Left cardiac atrium (tissue), 4 donors: ENCODE measurements at regions not wholly inside any gene's neighbourhood (a gene's known extent, or its start where the extent isn't known, plus 50 kb on each side); places are given as distances from the start of the nearest gene placed in this dataset.
A peak's percentile ranks its signal among the peaks of the same experiment; 100 is the strongest.

ENCODE experiments used
- ATAC-seq, 2 donors: fragments of 200-7000 bp; cut with Tn5 transposase; one replicate each; pipeline ENCODE4 v1.9.1; 2020; ENCODE audit warnings: mild to moderate bottlenecking in 2 of 2, moderate library complexity in 2 of 2
- DNase-seq: peaks from one replicate; pipeline ENCODE4 v3.0.0-alpha.2; 2020
- intact Hi-C, 2 donors: fragments of 100-400 bp; cut with DNase I; formaldehyde crosslinking; loops; one replicate each; pipeline versions ENCODE4 v1.14.1 to v1.15.1; 2022 to 2023
- donor health status: DM: no; HTN: yes; CAD: no.
- donor health status: DM: no; HTN: yes; CAD: no; lungs with severe emphysema.
- donor health status: DM: yes; HTN: yes; CAD: no.
- donor health status: Dilated cardiomyopathy.

DNA sequence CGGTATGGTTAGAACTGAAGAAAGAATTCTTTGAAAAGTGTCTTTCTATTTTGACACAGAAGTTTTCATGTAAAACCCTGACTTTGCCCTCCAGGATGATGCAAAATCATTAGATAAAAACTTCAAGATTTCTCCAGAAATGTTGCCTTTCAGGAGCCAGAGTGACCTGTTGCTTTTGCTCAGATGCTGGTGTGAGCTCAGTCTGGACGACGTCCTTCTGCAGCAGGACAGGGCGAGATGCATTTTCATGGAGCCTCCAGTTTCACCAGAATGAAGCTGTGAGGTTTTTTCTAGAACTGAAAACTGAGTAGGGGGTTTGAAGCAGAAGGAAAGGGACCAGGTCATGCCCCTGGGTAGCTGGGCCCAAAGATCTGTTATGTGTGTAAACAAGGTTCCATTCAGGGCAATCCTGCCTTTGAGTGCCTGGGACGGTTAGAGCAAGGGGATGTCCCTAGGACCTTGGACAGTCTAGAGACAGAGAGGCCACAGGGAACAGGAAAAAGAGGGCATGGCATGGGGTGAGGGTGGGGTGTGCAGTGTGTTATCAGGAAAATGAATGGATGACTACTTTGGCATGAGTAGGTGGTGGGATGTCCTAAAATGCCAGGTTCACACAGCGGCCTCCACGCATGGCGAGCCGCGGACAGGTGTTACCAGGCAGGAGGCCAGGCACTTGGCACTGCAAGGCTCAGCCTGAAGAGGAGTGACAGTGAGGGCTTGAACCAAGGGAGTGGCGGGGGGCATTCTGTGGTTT is 356.3 kb downstream of the CXCL12 start:
- ATAC-seq (no peak), DNase-seq (no peak)
- intact Hi-C loops, result no loop called here

DNA sequence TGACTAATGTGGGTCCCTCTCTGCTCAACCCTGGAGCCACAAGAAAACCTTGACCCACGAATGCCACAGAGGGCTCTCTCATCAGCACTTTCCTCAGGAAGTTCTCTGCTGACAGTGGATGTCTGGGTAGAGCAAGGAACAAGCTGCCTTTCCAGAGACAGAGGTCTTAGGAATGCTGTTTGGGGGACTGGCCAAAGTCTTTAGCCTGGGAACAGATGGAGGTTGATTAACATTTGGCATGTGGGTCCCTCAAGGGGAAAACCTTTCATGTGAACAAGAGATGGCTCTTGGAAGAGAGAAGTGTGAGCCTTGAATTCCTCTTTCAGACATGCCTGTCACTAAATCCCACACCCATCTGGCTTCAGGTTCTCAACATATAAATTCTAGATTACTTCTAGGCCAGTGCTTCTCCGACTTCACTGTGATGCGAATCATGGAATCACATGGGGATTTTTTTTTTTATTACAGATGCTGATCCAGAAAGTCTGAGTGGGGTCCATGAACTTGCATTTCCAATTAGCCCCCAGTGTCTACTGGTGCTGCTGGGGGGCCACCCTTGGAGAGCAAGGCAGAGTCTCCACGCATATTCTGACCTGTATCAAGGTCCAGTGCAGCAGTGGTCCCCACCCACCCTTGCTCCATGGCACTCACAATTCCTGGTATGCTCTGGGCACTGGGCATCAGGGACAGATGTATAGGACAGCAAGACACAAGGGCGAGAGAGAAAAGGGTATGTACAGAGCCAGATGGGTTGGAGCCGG is 360.4 kb downstream of the CXCL12 start:
- no peak for DNase-seq
- no peak for ATAC-seq
- intact Hi-C loops, result no loop called here

- intact Hi-C loops, result no loop called here
- ATAC-seq, result no peak
- DNase-seq, result no peak
Observed at GRCh38 chr10:44023517-44023916, 361.4 kb downstream of the CXCL12 start.

DNA sequence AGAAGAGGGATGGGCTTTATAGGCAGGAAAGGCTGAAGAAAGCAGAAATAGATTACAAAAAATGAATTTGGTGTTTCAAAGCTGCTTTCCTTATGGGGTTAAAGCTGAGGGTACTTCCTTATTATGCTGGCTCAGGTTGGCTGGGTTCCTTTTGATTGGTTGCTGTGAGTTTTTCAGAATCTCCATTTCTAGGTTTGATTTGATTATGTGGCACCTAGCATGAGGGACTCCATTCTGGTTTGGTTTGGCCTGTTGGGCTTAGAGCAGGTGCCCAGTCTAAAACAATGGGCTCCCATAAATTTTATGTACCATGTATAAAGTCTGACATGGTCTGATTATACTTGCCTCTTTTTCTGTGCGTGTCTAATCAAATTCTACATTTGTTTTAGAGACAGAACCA is 362.7 kb downstream of the CXCL12 start:
- DNase-seq, result no peak
- intact Hi-C loops, result no loop called here
- ATAC-seq, result no peak

GRCh38 chr10:44020322-44021111 is 364.4 kb downstream of the CXCL12 start:
- intact Hi-C loops, result no loop called here
- ATAC-seq, result peak; percentile 67 to 71
- no peak for DNase-seq

GRCh38 chr10:44017483-44018145 is 367.3 kb downstream of the CXCL12 start:
- intact Hi-C loops, result no loop called here
- DNase-seq (no peak), ATAC-seq (peak in 1 of 2 donors; percentile 51)

GRCh38 chr10:44016589-44017482 is 368.1 kb downstream of the CXCL12 start:
- DNase-seq (no peak), ATAC-seq (peak; percentile 60 to 78)
- intact Hi-C loops, result no loop called here

- ATAC-seq (no peak), DNase-seq (no peak)
- intact Hi-C loops, result no loop called here
Observed at GRCh38 chr10:44015702-44016500, 367.2 kb upstream of the ZNF32 start.

GRCh38 chr10:44014644-44015250 is 366.1 kb upstream of the ZNF32 start:
- intact Hi-C loops, result no loop called here
- no peak for DNase-seq
- no peak for ATAC-seq

DNA sequence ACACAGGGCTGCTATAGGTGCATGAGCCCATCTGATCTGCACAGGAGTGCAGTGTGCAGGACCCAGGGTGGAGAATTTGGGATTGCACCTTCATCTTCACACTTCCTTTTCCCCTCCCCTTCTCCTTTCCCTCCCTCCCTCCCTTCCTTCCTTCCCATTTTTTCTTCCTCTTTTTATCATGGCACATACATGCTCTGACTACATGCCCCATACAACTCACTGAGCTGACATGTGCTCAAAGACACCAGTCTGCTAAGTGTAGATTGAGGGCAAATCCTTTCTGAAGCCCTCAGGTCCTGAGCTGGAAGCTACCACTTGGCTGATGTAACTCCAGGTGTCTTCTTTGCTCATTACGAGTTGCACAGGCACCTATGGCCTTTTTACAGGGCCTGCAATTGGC is 365.3 kb upstream of the ZNF32 start:
- DNase-seq (no peak), ATAC-seq (no peak)
- intact Hi-C loops, result no loop called here

GRCh38 chr10:44012921-44013320 is 364.2 kb upstream of the ZNF32 start:
- ATAC-seq, result no peak
- intact Hi-C loops, result no loop called here
- DNase-seq, result no peak

GRCh38 chr10:44011603-44011981 is 362.9 kb upstream of the ZNF32 start:
- no peak for DNase-seq
- ATAC-seq, result no peak
- intact Hi-C loops, result no loop called here

- peak; percentile 32 for DNase-seq
- intact Hi-C loops, result no loop called here
- peak; percentile 77 to 79 for ATAC-seq
Observed at GRCh38 chr10:44010873-44011602, 362.4 kb upstream of the ZNF32 start.

DNA sequence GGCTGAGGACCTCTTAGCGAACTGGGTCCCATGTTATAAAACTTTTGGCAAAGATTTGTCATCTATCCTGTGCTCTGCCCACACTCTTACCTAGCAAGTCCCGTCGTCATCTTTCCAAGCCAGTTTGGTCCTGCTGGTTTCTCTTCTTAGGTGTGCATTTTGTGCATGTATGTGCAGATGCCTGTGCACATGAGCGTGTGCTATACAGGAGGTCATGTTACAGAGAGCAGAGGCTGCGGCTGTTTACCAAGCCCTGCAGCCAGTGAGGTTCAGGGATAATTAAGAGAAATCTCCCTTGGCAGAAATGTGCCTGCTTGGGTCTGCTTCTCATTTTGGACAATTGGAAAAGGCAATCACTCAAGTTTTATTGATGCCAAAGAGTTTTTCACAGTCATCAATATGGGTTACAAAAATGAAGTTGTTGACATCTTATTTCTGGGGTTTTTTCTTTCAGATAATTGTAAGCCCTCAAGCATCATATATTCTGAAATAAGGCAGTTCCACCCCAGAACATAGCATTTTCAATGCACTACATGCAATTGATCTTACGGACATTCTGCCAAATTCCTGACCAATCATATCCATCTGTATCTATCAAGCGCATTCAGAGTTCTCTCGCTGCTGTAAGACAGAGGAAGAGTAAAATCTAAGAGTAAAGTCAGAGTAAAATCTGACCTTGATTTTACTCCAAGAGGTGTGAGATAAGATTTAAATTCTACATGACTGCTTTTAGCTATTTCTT is 361.4 kb upstream of the ZNF32 start:
- intact Hi-C loops, result no loop called here
- ATAC-seq, result no peak
- DNase-seq, result no peak

- intact Hi-C loops, result no loop called here
- no peak for DNase-seq
- peak in 1 of 2 donors; percentile 16 for ATAC-seq
Observed at GRCh38 chr10:44008917-44009709, 360.4 kb upstream of the ZNF32 start.
